ENCODE measurements at regions not wholly inside any gene's neighbourhood (a gene's known extent, or its start where the extent isn't known, plus 50 kb on each side); places are given as distances from the start of the nearest gene placed in this dataset.

GRCh38 chr18:61734396-61734795 is 158.4 kb downstream of the RNF152 start:
- BruUV-seq (replicated peaks) = no TSS peak
- POLR2A ChIA-PET = no interaction called here

More at GRCh38 chr18:61734396-61734795, 158.4 kb downstream of the RNF152 start:
- TF ChIP-seq EZH2 (IDR thresholded peaks at IDR 0.05; ENCODE audit: borderline replicate concordance, low read depth, low read length, severe bottlenecking) (no peak), CTCF (IDR thresholded peaks at IDR 0.05; ENCODE audit: extremely low read depth in 1 of 2, insufficient read depth in 1 of 2, low read depth in 1 of 2, low read length in 2 of 2) (no peak), POLR2AphosphoS5 (IDR thresholded peaks at IDR 0.05; ENCODE audit: insufficient read depth, low read depth, low read length) (no peak), POLR2A (IDR thresholded peaks at IDR 0.05; ENCODE audit: low read depth, low read length) (no peak), MAX (IDR thresholded peaks at IDR 0.05; ENCODE audit: insufficient read depth, insufficient read length) (no peak), JUN (IDR thresholded peaks at IDR 0.05; ENCODE audit: borderline replicate concordance, insufficient read depth, insufficient read length, low read depth) (no peak), FOS (IDR thresholded peaks at IDR 0.05; ENCODE audit: borderline replicate concordance, insufficient read depth, low read length) (no peak), MYC (IDR thresholded peaks at IDR 0.05; ENCODE audit: low read depth, low read length) (no peak), GATA2 (IDR thresholded peaks at IDR 0.05; ENCODE audit: insufficient read depth, insufficient read length, low read depth, low read length) (no peak)
- H3K9me1 ChIP-seq (replicated peaks; ENCODE audit: control insufficient read depth, extremely low read depth, insufficient read depth, low read length) = no peaks in the 10 kb centered on the region
- H3K27ac ChIP-seq (ENCODE audit: insufficient read depth, low read depth, low read length) = no peak overlapping the region
- no peaks in the 10 kb centered on the region for H3K36me3 ChIP-seq (ENCODE audit: control insufficient read depth in 2 of 2, extremely low read depth in 1 of 2, insufficient read depth in 2 of 2, low read length in 2 of 2)
- DNase-seq (ENCODE audit: low read depth, low spot score) (no peak), FAIRE-seq (no peak)
- CTCF ChIA-PET = interaction anchor here (0.8 to 2.0 kb wide), 5 partner anchors 14 to 160 kb away, joined by 3 to 5 read pairs (median 3); no protein-coding TSS in a partner anchor
- H3K79me2 ChIP-seq (ENCODE audit: control insufficient read depth, insufficient read depth, low read length) = no peaks in the 10 kb centered on the region
- H3K9me3 ChIP-seq (replicated peaks; ENCODE audit: control insufficient read depth, insufficient read depth, low read length) = no peaks in the 10 kb centered on the region
- intact Hi-C loops (cut with micrococcal nuclease) (no loop called here), dilution Hi-C loops (cut with MboI; ENCODE audit: extremely low pct_ligation_motif_present, low sequenced_read_pairs) (no loop called here)
- no peak overlapping the region for H3K4me2 ChIP-seq (ENCODE audit: insufficient read depth, low read length)
- no peak overlapping the region for H3K4me3 ChIP-seq (replicated peaks in 1 of 3; ENCODE audit: insufficient read depth in 1 of 3, low read depth in 1 of 3, low read length in 3 of 3)
- H4K20me1 ChIP-seq (replicated peaks; ENCODE audit: control insufficient read depth, extremely low read depth, insufficient read depth, low read length) = no peaks in the 10 kb centered on the region
- H3K4me1 ChIP-seq (ENCODE audit: control insufficient read depth, extremely low read depth, insufficient read depth, low read length) = peaks cover 11% of the 10 kb centered on the region
- no peaks in the 10 kb centered on the region for H3K27me3 ChIP-seq (ENCODE audit: control insufficient read depth in 2 of 2, insufficient read depth in 2 of 2, low read length in 2 of 2)
- no peak overlapping the region for H2AFZ ChIP-seq (ENCODE audit: low read depth, low read length)
- H3K9ac ChIP-seq (replicated peaks; ENCODE audit: extremely low read depth, insufficient read depth, low read length) = no peak overlapping the region

Measured in endothelial cell of umbilical vein (primary cell).